Omental fat pad (tissue), 3 donors: ENCODE measurements at regions not wholly inside any gene's neighbourhood (a gene's known extent, or its start where the extent isn't known, plus 50 kb on each side); places are given as distances from the start of the nearest gene placed in this dataset.
"Not testable (repeated sequence)": the region's sequence is repeated elsewhere in the genome, so short reads cannot be mapped to it uniquely, and the experiment has no call there.

Experiments
- ATAC-seq: fragments of 150-250 bp; one replicate; pipeline ENCODE4 v1.9.1; 2016; ENCODE audit warnings: mild to moderate bottlenecking, moderate library complexity; ENCODE audit not compliant: low FRiP score
- DNase-seq: peaks from one replicate; pipeline ENCODE4 v3.0.0-alpha.2; 2019; ENCODE audit warnings: low spot score
- TF ChIP-seq, protein P1 (sequence below), 3 donors: fragments of 450-650 bp; IDR thresholded peaks; one replicate each; pipeline ENCODE4 v1.5.1; 2016 to 2017; ENCODE audit warnings: antibody characterized with exemption in 3 of 3, mild to moderate bottlenecking in 3 of 3, moderate library complexity in 2 of 3

DNA sequence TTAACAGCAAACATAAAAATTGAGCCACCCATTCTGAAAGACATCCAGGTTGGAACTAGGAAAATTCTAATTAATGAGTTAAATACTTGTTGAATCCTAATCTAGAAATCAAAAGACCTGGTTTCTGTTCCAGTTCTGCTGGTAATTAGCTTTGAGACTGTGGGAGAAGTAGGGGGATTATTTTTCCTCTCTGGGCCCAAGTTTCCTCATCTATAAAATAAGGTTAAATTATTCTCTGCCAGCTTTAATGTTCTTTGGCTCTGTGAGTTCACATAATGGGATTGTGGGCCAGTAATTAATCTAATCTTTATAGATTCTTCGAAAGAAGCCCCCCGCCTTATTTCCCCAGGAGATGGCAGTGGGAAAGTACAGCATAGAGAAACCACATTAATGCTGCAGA is 104.6 kb downstream of the ENC1 start:
- no peak for ATAC-seq
- TF ChIP-seq, protein P1, sequence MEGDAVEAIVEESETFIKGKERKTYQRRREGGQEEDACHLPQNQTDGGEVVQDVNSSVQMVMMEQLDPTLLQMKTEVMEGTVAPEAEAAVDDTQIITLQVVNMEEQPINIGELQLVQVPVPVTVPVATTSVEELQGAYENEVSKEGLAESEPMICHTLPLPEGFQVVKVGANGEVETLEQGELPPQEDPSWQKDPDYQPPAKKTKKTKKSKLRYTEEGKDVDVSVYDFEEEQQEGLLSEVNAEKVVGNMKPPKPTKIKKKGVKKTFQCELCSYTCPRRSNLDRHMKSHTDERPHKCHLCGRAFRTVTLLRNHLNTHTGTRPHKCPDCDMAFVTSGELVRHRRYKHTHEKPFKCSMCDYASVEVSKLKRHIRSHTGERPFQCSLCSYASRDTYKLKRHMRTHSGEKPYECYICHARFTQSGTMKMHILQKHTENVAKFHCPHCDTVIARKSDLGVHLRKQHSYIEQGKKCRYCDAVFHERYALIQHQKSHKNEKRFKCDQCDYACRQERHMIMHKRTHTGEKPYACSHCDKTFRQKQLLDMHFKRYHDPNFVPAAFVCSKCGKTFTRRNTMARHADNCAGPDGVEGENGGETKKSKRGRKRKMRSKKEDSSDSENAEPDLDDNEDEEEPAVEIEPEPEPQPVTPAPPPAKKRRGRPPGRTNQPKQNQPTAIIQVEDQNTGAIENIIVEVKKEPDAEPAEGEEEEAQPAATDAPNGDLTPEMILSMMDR (IDR thresholded peaks at IDR 0.05), result no peak
- DNase-seq, result no peak

DNA sequence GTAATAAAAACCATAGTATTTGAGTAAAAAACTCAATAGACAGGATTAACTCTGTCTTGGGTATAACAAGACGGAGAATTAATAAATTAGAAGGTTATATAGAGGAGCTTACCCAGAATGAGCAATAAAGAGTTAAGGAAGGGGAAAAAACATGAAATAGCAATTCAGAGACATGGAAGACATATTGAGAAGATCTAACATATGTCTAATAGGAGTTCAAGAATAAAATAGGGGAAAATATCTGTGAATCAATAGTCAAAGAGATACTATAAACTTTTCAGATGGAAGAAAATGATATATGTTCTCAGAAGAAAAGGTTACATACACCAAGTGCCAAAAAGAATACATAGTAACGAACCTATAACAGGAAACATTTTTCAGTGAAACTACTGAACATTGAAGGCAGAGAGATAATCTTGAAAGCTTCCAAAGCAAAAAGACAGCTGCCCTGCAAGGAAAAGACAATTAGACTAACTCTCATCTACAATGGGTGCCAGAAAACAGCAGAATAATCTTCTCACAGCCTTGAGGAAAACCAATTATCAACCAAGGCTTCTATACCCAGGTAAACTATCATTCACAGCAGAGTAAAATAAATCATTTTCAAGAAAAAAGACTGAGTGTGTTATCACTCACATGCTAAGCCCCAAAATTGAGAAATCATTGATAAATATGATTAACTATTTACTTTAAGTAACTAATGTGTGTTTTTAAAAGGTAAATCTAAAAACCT is 106.0 kb downstream of the ENC1 start:
- ATAC-seq, result no peak
- TF ChIP-seq, protein P1 (IDR thresholded peaks at IDR 0.05), result no peak
- DNase-seq, result no peak

DNA sequence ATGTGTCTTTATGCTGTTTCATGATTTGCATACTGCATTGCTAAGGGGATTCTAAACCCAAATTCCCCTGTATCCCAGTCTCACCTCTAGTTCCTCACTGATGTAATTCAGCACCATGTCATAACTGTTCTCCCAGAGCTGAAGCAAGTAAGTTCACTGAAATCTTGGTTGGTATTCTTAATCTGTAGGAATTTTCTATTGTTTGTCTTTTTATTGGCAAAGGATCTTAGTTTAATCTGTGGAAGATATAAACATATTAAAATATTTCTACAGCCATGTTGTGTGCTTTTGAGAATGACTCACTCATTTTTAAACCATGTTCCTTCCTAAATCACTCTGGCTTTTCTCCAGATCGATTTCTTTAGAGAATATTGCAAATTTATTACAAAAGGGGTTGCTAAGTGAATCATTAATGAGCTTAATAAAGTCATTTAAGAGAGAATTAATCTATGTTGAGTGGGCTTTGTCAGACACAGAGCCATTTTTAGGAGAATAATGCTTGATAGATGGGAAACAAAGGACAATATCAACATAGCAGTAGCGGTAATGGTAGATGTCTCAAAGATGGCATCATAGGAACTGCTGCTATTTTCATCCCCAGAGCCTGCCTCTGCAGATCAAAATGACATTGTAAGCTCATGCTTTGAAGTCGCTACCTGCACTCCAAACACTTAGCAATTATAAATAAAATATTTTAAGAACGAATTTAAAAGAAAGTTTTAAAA is 110.0 kb downstream of the ENC1 start:
- ATAC-seq (no peak), DNase-seq (no peak)
- TF ChIP-seq, protein P1 (IDR thresholded peaks at IDR 0.05), result no peak

DNA sequence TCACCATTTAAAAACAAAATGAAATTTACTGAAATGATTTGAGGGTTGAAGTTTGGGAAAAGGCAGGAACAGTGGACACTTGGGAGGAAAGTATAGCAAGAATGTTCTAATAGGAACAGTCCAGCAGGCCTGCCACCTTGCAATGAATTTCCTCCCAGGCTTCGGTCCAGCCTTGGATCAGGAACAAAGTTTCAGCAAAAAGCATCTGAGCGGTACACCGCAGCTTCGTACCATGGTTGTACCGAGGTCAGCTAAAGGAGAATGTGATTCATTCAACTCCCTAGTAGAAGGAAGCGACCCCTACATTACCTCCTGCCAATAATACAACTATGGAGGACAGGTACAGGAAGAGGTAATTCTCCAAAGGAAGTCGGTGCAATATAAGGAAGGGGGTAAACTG is 111.4 kb downstream of the ENC1 start:
- TF ChIP-seq, protein P1 (IDR thresholded peaks at IDR 0.05), result no peak
- no peak for ATAC-seq
- DNase-seq, result no peak

DNA sequence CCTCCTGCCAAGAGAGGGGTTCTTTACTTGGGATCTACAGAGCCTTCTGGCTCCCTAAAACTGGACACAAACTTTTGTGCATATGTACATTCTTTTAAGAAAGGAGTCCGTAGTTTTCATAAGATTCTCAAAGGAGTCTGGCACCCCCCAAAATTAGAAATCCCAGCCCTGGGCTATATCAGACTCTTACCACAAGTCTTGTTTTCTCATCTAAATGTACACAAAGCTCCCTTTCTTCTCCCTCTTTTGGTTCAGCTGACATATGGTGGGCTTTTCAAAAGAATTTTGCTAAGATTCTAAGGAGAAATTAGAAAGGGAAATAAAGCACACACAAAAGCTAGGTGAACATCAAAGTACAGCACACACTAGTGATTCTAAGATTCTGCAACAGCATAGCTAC is 114.4 kb downstream of the ENC1 start:
- TF ChIP-seq, protein P1 (IDR thresholded peaks at IDR 0.05), result no peak
- ATAC-seq, result no peak
- DNase-seq, result no peak

DNA sequence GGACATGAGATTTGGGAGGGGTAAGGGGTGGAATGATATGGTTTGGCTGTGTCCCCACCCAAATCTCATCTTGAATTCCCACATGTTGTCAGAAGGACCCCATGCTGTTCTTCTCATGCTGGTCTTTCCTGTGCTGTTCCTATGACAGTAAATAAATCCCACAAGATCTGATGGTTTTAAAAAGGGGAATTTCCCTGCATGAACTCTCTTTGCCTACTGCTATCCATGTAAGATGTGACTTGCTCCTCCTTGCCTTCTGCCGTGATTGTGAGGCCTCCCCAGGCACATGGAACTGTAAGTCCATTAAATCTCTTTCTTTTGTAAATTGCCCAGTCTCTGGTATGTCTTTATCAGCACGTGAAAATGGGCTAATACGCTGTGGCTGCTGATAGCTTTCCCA is 115.8 kb downstream of the ENC1 start:
- ATAC-seq, DNase-seq: not testable (repeated sequence)

DNA sequence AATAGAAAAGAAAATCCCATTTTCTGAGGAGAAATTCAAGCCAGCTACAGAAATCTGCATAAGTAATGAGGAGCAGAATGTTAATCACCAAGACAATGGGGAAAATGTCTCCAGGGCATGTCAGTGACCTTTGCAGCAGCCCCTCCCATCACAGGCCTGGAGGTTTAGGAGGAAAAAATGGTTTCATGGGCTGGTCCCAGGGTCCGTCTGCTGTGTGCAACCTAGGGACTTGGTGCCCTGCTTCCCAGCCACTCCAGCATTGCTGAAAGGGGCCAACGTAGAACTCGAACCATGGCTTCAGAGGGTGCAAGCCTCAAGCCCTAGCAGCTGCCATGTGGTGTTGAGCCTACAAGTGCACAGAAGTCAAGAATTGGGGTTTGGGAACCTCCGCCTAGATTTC is 116.8 kb downstream of the ENC1 start:
- DNase-seq, ATAC-seq: not testable (repeated sequence)

DNA sequence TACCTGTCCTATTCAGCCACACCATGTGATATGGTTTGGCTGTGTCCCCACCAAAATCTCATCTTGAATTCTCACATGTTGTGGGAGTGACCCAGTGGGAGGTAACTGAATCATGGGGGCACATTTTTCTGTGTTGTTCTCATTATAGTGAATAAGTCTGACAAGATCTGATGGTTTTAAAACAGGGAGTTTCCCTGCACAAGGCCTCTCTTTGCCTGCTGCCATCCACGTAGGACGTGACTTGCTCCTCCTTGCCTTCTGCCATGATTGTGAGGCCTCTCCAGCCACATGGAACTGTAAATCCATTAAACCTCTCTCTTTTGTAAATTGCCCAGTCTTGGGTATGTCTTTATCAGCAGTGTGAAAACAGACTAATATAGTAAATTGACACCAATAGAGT is 117.7 kb downstream of the ENC1 start:
- not testable (repeated sequence) for ATAC-seq, DNase-seq
